ENCODE measurements at regions not wholly inside any gene's neighbourhood (a gene's known extent, or its start where the extent isn't known, plus 50 kb on each side); places are given as distances from the start of the nearest gene placed in this dataset.

GRCh38 chr2:147572622-147573021 lies 272.2 kb upstream of the ACVR2A start:
- intact Hi-C loops (cut with DNase I): no loop called here
- 90% methylated on average over 2 of the region's 2 CpGs for WGBS
- Histone ChIP-seq H3K4me3 (ENCODE audit: low read length) (no peak overlapping the region), H3K9me3 (ENCODE audit: control insufficient read depth, low read length) (no peaks in the 10 kb centered on the region), H3K27me3 (ENCODE audit: control insufficient read depth, insufficient read depth) (no peaks in the 10 kb centered on the region), H3K27ac (ENCODE audit: low read length) (no peak overlapping the region), H3K4me1 (ENCODE audit: control insufficient read depth, insufficient read depth, low read length) (no peaks in the 10 kb centered on the region)
- no peak for DNase-seq
- no peak for ATAC-seq

- H3K9me3 ChIP-seq (ENCODE audit: control insufficient read depth, low read length): no peaks in the 10 kb centered on the region
- no peaks in the 10 kb centered on the region for H3K4me1 ChIP-seq (ENCODE audit: control insufficient read depth, insufficient read depth, low read length)
- ATAC-seq: no peak
- intact Hi-C loops (cut with DNase I): no loop called here
- no peak overlapping the region for H3K27ac ChIP-seq (ENCODE audit: low read length)
- WGBS: 63% methylated on average over 3 of the region's 3 CpGs
- no peak overlapping the region for H3K4me3 ChIP-seq (ENCODE audit: low read length)
- no peaks in the 10 kb centered on the region for H3K27me3 ChIP-seq (ENCODE audit: control insufficient read depth, insufficient read depth)
- DNase-seq: no peak
Observed at GRCh38 chr2:147569426-147569825, 275.4 kb upstream of the ACVR2A start.

- Histone ChIP-seq H3K27ac (ENCODE audit: low read length) (no peak overlapping the region), H3K27me3 (ENCODE audit: control insufficient read depth, insufficient read depth) (no peaks in the 10 kb centered on the region), H3K9me3 (ENCODE audit: control insufficient read depth, low read length) (no peaks in the 10 kb centered on the region), H3K4me3 (ENCODE audit: low read length) (no peak overlapping the region), H3K4me1 (ENCODE audit: control insufficient read depth, insufficient read depth, low read length) (no peaks in the 10 kb centered on the region)
- no peak for DNase-seq
- 94% methylated on average over 3 of the region's 3 CpGs for WGBS
- intact Hi-C loops (cut with DNase I): no loop called here
- ATAC-seq: no peak
Observed at GRCh38 chr2:147568109-147568508, 276.7 kb upstream of the ACVR2A start.

DNA sequence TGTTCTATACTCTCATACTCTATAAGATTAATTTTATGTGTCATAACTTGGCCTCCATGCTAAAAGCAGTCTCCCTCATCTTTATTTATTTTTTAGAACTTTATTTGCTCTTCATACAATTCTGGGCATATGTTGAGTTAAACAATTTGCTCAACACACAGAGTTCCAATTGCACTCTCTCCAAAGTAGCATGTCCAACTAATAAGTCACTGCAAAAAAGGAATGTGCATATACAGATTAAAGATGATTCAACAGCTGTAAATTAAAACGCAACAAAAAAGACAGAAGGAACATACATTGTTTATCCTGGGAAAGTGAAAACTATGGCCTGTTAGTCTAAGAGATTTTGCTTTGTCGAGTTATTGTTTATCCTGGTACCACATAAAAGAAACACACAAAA lies 277.7 kb upstream of the ACVR2A start:
- intact Hi-C loops (cut with DNase I): no loop called here
- no peak overlapping the region for H3K4me3 ChIP-seq (ENCODE audit: low read length)
- ATAC-seq: no peak
- no peaks in the 10 kb centered on the region for H3K27me3 ChIP-seq (ENCODE audit: control insufficient read depth, insufficient read depth)
- H3K27ac ChIP-seq (ENCODE audit: low read length): no peak overlapping the region
- H3K4me1 ChIP-seq (ENCODE audit: control insufficient read depth, insufficient read depth, low read length): no peaks in the 10 kb centered on the region
- WGBS: 61% methylated on average over 2 of the region's 2 CpGs
- DNase-seq: no peak
- no peaks in the 10 kb centered on the region for H3K9me3 ChIP-seq (ENCODE audit: control insufficient read depth, low read length)

- ATAC-seq (no peak), DNase-seq (no peak)
- Histone ChIP-seq H3K9me3 (ENCODE audit: control insufficient read depth, low read length) (no peaks in the 10 kb centered on the region), H3K4me3 (ENCODE audit: low read length) (no peak overlapping the region), H3K27me3 (ENCODE audit: control insufficient read depth, insufficient read depth) (no peaks in the 10 kb centered on the region), H3K4me1 (ENCODE audit: control insufficient read depth, insufficient read depth, low read length) (no peaks in the 10 kb centered on the region), H3K27ac (ENCODE audit: low read length) (no peak overlapping the region)
- WGBS: 53% methylated on average over 5 of the region's 5 CpGs
- intact Hi-C loops (cut with DNase I): no loop called here
Observed at GRCh38 chr2:147560810-147561535, 283.9 kb upstream of the ACVR2A start.

DNA sequence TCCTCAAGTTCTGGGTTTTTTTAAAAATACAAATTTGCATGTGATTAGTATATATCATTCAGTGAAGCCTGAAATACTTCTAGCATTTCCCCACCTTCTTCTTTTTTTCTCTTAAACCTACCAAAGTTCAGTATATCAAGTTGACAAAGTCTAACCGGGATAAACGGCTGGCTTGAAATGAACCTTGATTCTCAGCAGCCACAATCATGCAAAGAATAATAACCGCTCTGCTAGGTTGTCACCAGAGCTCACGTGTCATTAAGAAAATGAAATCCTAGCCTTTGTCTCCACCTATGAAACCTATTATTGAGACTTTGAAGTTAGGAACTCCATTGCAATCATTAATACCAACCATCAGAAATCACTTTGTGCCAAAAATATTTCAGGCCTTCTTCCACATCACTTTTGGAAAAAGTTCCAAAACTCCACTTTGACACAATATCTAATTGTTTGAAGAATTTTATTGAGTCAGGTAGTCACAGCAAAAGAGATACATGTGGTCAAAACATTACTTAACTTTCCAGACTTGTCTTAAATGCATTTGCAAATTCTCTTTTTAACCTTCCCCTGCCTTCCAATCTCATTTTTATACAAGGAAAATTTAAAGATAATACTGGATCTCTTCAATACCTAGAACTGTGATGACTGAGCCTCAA lies 285.6 kb upstream of the ACVR2A start:
- Histone ChIP-seq H3K27ac (ENCODE audit: low read length) (no peak overlapping the region), H3K4me1 (ENCODE audit: control insufficient read depth, insufficient read depth, low read length) (peaks cover 2% of the 10 kb centered on the region), H3K9me3 (ENCODE audit: control insufficient read depth, low read length) (no peaks in the 10 kb centered on the region), H3K4me3 (ENCODE audit: low read length) (no peak overlapping the region), H3K27me3 (ENCODE audit: control insufficient read depth, insufficient read depth) (no peaks in the 10 kb centered on the region)
- ATAC-seq (no peak), DNase-seq (no peak)
- WGBS: 90% methylated on average over 4 of the region's 4 CpGs
- intact Hi-C loops (cut with DNase I): no loop called here

DNA sequence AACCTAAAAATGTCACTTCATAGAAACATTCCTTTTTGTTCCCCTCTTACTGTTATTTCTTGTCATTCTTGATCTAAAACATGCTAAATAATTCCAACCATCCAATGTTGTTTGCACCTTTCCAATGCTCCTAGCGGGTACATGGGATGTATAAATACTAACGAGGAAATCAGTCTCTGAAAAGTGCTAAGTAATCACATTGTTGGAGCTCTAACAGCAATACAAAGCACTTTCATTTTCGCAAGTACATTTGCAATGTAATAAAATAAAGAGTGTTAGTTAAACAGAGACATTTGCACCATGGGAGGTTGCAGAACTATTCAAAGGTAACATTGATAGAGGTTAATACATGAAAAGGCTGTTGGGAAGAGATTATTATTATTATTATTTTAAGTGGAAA lies 286.2 kb upstream of the ACVR2A start:
- no peak overlapping the region for H3K27ac ChIP-seq (ENCODE audit: low read length)
- peaks cover 2% of the 10 kb centered on the region for H3K4me1 ChIP-seq (ENCODE audit: control insufficient read depth, insufficient read depth, low read length)
- no peaks in the 10 kb centered on the region for H3K27me3 ChIP-seq (ENCODE audit: control insufficient read depth, insufficient read depth)
- intact Hi-C loops (cut with DNase I): no loop called here
- H3K9me3 ChIP-seq (ENCODE audit: control insufficient read depth, low read length): no peaks in the 10 kb centered on the region
- no peak overlapping the region for H3K4me3 ChIP-seq (ENCODE audit: low read length)
- ATAC-seq: no peak
- 77% methylated on average over 3 of the region's 3 CpGs for WGBS
- no peak for DNase-seq

DNA sequence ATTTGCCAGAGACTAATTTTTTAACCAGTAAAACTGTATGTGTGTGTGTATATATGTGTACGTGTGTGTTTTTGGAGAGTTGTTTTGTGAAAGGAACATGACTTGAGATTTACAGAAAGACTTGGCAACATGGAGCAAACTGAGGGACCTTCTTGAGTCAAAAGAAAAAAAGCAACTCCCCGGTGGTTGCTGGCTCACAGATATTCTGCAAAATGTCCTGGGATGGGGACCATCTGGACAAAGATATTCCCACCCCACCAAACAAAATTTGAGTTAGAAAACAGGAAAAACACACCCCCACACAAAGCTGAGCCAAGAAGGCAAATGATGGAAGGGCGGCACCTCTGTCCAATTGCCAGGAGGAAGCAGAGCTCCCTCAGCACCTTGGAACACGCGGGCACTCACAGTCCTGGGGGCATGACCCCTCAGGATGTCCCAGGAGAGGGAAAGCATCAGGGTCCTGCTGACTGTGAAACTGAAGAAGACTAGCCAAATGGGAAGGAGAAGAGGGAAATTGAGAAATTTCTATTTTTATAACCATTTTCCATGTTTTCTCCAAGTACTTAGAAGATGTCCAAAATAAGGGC lies 290.2 kb upstream of the ACVR2A start:
- no peak overlapping the region for H3K4me3 ChIP-seq (ENCODE audit: low read length)
- no peak overlapping the region for H3K27ac ChIP-seq (ENCODE audit: low read length)
- DNase-seq (peak in 2 of 3 donors; percentile 67 to 72), ATAC-seq (peak in 1 of 2 donors; percentile 61)
- H3K4me1 ChIP-seq (ENCODE audit: control insufficient read depth, insufficient read depth, low read length): peaks cover 2% of the 10 kb centered on the region
- no peaks in the 10 kb centered on the region for H3K27me3 ChIP-seq (ENCODE audit: control insufficient read depth, insufficient read depth)
- intact Hi-C loops (cut with DNase I): no loop called here
- no peaks in the 10 kb centered on the region for H3K9me3 ChIP-seq (ENCODE audit: control insufficient read depth, low read length)
- WGBS: 40% methylated on average over 5 of the region's 5 CpGs

- no peaks in the 10 kb centered on the region for H3K27me3 ChIP-seq (ENCODE audit: control insufficient read depth, insufficient read depth)
- 59% methylated on average over 6 of the region's 6 CpGs for WGBS
- H3K4me1 ChIP-seq (ENCODE audit: control insufficient read depth, insufficient read depth, low read length): peaks cover 2% of the 10 kb centered on the region
- peak overlapping the region; percentile 70 for H3K27ac ChIP-seq (ENCODE audit: low read length)
- intact Hi-C loops (cut with DNase I): no loop called here
- ATAC-seq (no peak), DNase-seq (no peak)
- H3K9me3 ChIP-seq (ENCODE audit: control insufficient read depth, low read length): no peaks in the 10 kb centered on the region
- H3K4me3 ChIP-seq (ENCODE audit: low read length): no peak overlapping the region
Observed at GRCh38 chr2:147553775-147554271, 291.0 kb upstream of the ACVR2A start.

DNA sequence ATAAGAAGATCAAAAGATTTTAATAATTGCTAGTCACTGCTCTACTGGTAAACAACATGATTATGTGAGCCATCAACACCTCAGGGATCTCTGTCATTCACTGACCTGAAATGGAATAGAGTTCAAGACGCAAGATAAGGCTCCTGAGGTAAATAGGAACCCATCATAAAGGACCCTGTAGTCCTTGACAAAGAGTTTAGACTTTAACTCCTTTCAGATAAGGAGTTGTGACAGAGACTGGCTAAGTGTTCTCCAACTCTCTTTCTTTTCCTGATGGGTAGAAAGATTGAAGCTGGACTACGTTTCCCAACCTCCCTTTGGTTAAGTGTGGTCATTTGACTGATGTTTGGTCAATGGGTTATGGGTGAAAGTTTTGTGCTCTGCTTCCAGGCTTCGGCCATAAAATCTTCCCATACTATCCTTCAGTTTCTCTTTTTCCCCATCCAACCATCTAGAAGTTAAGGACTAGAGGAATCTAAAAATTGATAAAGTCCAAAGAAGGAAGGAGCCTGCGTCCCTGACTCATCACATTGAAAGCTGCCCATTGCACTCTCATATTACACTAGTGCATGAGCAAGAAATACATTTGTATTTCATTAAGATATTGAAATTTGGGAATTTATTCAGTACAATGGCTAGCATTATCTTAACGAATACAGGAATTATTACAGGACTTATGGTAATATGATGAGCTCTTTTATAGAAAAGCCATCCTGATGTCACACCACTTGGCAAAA lies 293.7 kb upstream of the ACVR2A start:
- ATAC-seq (no peak), DNase-seq (no peak)
- Histone ChIP-seq H3K9me3 (ENCODE audit: control insufficient read depth, low read length) (no peaks in the 10 kb centered on the region), H3K27ac (ENCODE audit: low read length) (no peak overlapping the region), H3K27me3 (ENCODE audit: control insufficient read depth, insufficient read depth) (no peaks in the 10 kb centered on the region), H3K4me1 (ENCODE audit: control insufficient read depth, insufficient read depth, low read length) (peaks cover 2% of the 10 kb centered on the region), H3K4me3 (ENCODE audit: low read length) (no peak overlapping the region)
- 80% methylated on average over 5 of the region's 5 CpGs for WGBS
- intact Hi-C loops (cut with DNase I): no loop called here

DNA sequence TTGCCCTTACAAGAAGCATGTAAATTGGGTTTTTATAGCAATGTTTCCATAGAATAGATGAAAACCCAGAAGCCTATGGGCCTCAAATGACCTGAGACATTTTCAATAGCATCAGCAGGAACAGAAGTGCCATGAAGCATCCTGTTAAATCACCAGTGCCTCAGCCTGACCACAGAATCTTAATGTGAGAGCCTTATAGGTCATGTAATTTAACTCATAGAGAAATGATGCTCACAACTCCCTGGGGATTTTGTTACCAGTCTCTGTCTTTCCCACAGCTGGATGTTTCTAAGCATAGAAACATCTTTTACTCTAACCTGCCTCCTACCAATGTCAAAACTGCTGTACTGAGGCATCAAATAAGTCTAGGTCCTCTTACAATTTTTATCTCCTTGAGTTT lies 295.8 kb upstream of the ACVR2A start:
- H3K27me3 ChIP-seq (ENCODE audit: control insufficient read depth, insufficient read depth): no peaks in the 10 kb centered on the region
- DNase-seq (no peak), ATAC-seq (no peak)
- no peaks in the 10 kb centered on the region for H3K4me1 ChIP-seq (ENCODE audit: control insufficient read depth, insufficient read depth, low read length)
- no peak overlapping the region for H3K27ac ChIP-seq (ENCODE audit: low read length)
- H3K9me3 ChIP-seq (ENCODE audit: control insufficient read depth, low read length): no peaks in the 10 kb centered on the region
- intact Hi-C loops (cut with DNase I): no loop called here
- no peak overlapping the region for H3K4me3 ChIP-seq (ENCODE audit: low read length)
